SK-N-SH (cell line): ENCODE measurements at regions not wholly inside any gene's neighbourhood (a gene's known extent, or its start where the extent isn't known, plus 50 kb on each side); places are given as distances from the start of the nearest gene placed in this dataset.
A peak's percentile ranks its signal among the peaks of the same experiment; 100 is the strongest.
"Not testable (repeated sequence)": the region's sequence is repeated elsewhere in the genome, so short reads cannot be mapped to it uniquely, and the experiment has no call there.

Experiments used
- CTCF ChIA-PET: fragments of 300-600, 350-600 bp; formaldehyde crosslinking; extraction: SDS; loops from one replicate; lab custom pipeline; 2021; lab: Yijun Ruan, JAX
- POLR2A ChIA-PET: fragments of 350-600 bp; sonication (Branson Sonifier 250); formaldehyde crosslinking; extraction: SDS; loops from one replicate; lab custom pipeline; 2020; ENCODE audit warnings: antibody characterized with exemption, inconsistent platforms; lab: Yijun Ruan, JAX
- DNase-seq: peaks from one replicate; pipeline ENCODE4 v3.0.0; 2012
- H2AFZ ChIP-seq: fragments of 200-600 bp; sonication (generic); 2 replicates; pipeline ENCODE4 v1.8.1; 2016; ENCODE audit warnings: antibody characterized with exemption, mild to moderate bottlenecking, low read depth
- H3F3A ChIP-seq: fragments of 200-600 bp; sonication (generic); replicated peaks from 2 replicates; pipeline ENCODE3; 2016; ENCODE audit warnings: antibody characterized with exemption, mild to moderate bottlenecking; ENCODE audit not compliant: insufficient read depth
- H3K27ac ChIP-seq, 2 experiments: fragments of 200-500 bp in 1 of 2; fragments of 200-600 bp in 1 of 2; sonication (Bioruptor generic) in 1 of 2; sonication (generic), shearing (Covaris generic) in 1 of 2; 2 replicates each; pipeline versions ENCODE4 v1.5.1 to v1.6.1; 2014 to 2016; ENCODE audit warnings: low read depth in 2 of 2, inconsistent platforms in 1 of 2, low read length in 1 of 2, mild to moderate bottlenecking in 1 of 2, mixed read lengths in 1 of 2
- H3K27me3 ChIP-seq: fragments of 200-600 bp; sonication (generic), shearing (Covaris generic); 2 replicates; pipeline ENCODE4 v1.6.1; 2016; ENCODE audit warnings: mixed run types; ENCODE audit not compliant: insufficient read depth
- H3K36me3 ChIP-seq, 2 experiments: fragments of 200-500 bp in 1 of 2; fragments of 200-600 bp in 1 of 2; sonication (Bioruptor generic) in 1 of 2; sonication (generic) in 1 of 2; replicated peaks in 1 of 2; 2 replicates each; pipeline versions ENCODE3 to v1.5.1; 2014 to 2016; ENCODE audit warnings: low read length in 1 of 2, mild to moderate bottlenecking in 1 of 2; ENCODE audit not compliant: insufficient read depth in 2 of 2, control insufficient read depth in 1 of 2
- H3K4me1 ChIP-seq, 2 experiments: fragments of 200-500 bp in 1 of 2; fragments of 200-600 bp in 1 of 2; sonication (Bioruptor generic) in 1 of 2; sonication (generic), shearing (Covaris generic) in 1 of 2; 2 replicates each; pipeline versions ENCODE4 v1.5.1 to v1.6.1; 2014 to 2016; ENCODE audit warnings: low read depth in 1 of 2, low read length in 1 of 2, mixed run types in 1 of 2; ENCODE audit not compliant: insufficient read depth in 2 of 2, control insufficient read depth in 1 of 2
- H3K4me2 ChIP-seq: fragments of 200-600 bp; sonication (generic), shearing (Covaris generic); 2 replicates; pipeline ENCODE4 v1.6.1; 2017; ENCODE audit warnings: mixed run types
- H3K4me3 ChIP-seq, 2 experiments: fragments of 200-500 bp in 1 of 2; fragments of 200-600 bp in 1 of 2; sonication (Bioruptor generic) in 1 of 2; sonication (generic), shearing (Covaris generic) in 1 of 2; 2 replicates each; pipeline versions ENCODE4 v1.5.1 to v1.8.1; 2014 to 2016; ENCODE audit warnings: low read depth in 2 of 2, inconsistent platforms in 1 of 2, low read length in 1 of 2, mild to moderate bottlenecking in 1 of 2, mixed read lengths in 1 of 2, moderate library complexity in 1 of 2
- H3K79me2 ChIP-seq: fragments of 200-600 bp; sonication (generic); 2 replicates; pipeline ENCODE4 v1.8.1; 2017; ENCODE audit warnings: mild to moderate bottlenecking; ENCODE audit not compliant: insufficient read depth
- H3K9ac ChIP-seq: fragments of 200-600 bp; sonication (generic); 2 replicates; pipeline ENCODE4 v1.6.1; 2017; ENCODE audit warnings: mixed run types
- H3K9me2 ChIP-seq: fragments of 200-600 bp; sonication (generic); 2 replicates; pipeline ENCODE4 v1.6.1; 2017; ENCODE audit warnings: mixed run types
- H3K9me3 ChIP-seq: fragments of 200-600 bp; sonication (generic); 2 replicates; pipeline ENCODE4 v1.6.1; 2017; ENCODE audit warnings: mixed run types, mild to moderate bottlenecking, moderate library complexity
- H4K20me1 ChIP-seq: fragments of 200-600 bp; sonication (generic); 2 replicates; pipeline ENCODE4 v1.6.1; 2017; ENCODE audit warnings: mild to moderate bottlenecking, mixed run types; ENCODE audit not compliant: insufficient read depth
- FOSL2 ChIP-seq: IDR thresholded peaks from 2 replicates; pipeline ENCODE4 v1.4.0; 2012; ENCODE audit warnings: low read depth, mild to moderate bottlenecking, moderate library complexity, borderline replicate concordance
- IRF3 ChIP-seq: fragments of 150-350 bp; IDR thresholded peaks from 2 replicates; pipeline ENCODE4 v1.6.1; 2016; ENCODE audit warnings: mild to moderate bottlenecking, low read depth, low read length
- MAX ChIP-seq: IDR thresholded peaks from 2 replicates; pipeline ENCODE4 v1.4.0; 2012; ENCODE audit warnings: low read depth
- NFIC ChIP-seq: IDR thresholded peaks from 2 replicates; pipeline ENCODE4 v1.4.0; 2012; ENCODE audit warnings: borderline replicate concordance
- PBX3 ChIP-seq: IDR thresholded peaks from 2 replicates; pipeline ENCODE4; 2012
- RFX5 ChIP-seq: IDR thresholded peaks from 2 replicates; pipeline ENCODE4 v1.6.1; 2012; ENCODE audit warnings: mild to moderate bottlenecking, improper control_type of control experiment, low read length
- SMC3 ChIP-seq: IDR thresholded peaks from 2 replicates; pipeline ENCODE4 v1.6.1; 2012; ENCODE audit warnings: low read depth, low read length, improper control_type of control experiment
- TAF1 ChIP-seq: IDR thresholded peaks from 2 replicates; pipeline ENCODE4 v1.6.1; 2012; ENCODE audit warnings: low read depth, mild to moderate bottlenecking, low read length, moderate library complexity, borderline replicate concordance
- TCF12 ChIP-seq: IDR thresholded peaks from 2 replicates; pipeline ENCODE4 v1.4.0; 2012
- WGBS: methylation state at CpG from one replicate; pipeline ENCODE4 v1.1.6; 2017; ENCODE audit warnings: low lambda C conversion rate; 5-methylcytosine and 5-hydroxymethylcytosine counted together

- Histone ChIP-seq H3K79me2 (no peaks in the 10 kb centered on the region), H4K20me1 (no peaks in the 10 kb centered on the region), H3K4me2 (no peak overlapping the region), H3K9ac (no peak overlapping the region), H2AFZ (no peak overlapping the region), H3K9me3 (no peaks in the 10 kb centered on the region), H3K4me3 (no peak overlapping the region), H3K9me2 (no peaks in the 10 kb centered on the region), H3K27ac (no peak overlapping the region), H3F3A (no peaks in the 10 kb centered on the region), H3K27me3 (no peaks in the 10 kb centered on the region), H3K4me1 (no peaks in the 10 kb centered on the region), H3K36me3 (no peaks in the 10 kb centered on the region)
- POLR2A ChIA-PET, result no interaction called here
- WGBS, result 75% methylated on average over 2 of the region's 2 CpGs
- no peak for DNase-seq
- TF ChIP-seq TCF12 (no peak), SMC3 (no peak), PBX3 (peak; percentile 28; the same call in 1 of the 2 replicates)
- CTCF ChIA-PET, result interaction anchor here (0.6 kb wide), 1 partner anchor 157 kb away, joined by 3 read pairs; no protein-coding TSS in a partner anchor
Measured at GRCh38 chr9:30932226-30932625, 1452.2 kb upstream of the ACO1 start.

GRCh38 chr9:30935730-30936129, 1448.7 kb upstream of the ACO1 start:
- Histone ChIP-seq H4K20me1 (no peaks in the 10 kb centered on the region), H3K4me2 (no peak overlapping the region), H3K36me3 (no peaks in the 10 kb centered on the region), H3K9me2 (no peaks in the 10 kb centered on the region), H3K9ac (no peak overlapping the region), H3K27me3 (no peaks in the 10 kb centered on the region), H3K79me2 (no peaks in the 10 kb centered on the region), H3K27ac (no peak overlapping the region), H3K4me1 (no peaks in the 10 kb centered on the region), H3F3A (no peaks in the 10 kb centered on the region), H3K4me3 (no peak overlapping the region), H3K9me3 (no peaks in the 10 kb centered on the region), H2AFZ (no peak overlapping the region)
- ChIA-PET CTCF (interaction anchor here (1.8 kb wide), 1 partner anchor 9 kb away, joined by 3 read pairs; no protein-coding TSS in a partner anchor), POLR2A (no interaction called here)
- TF ChIP-seq TAF1, result no peak
- DNase-seq, result no peak

- no peaks in the 10 kb centered on the region for H3K9me3 ChIP-seq
- H3K4me1 ChIP-seq, result no peaks in the 10 kb centered on the region
- no peak overlapping the region for H2AFZ ChIP-seq
- H3K9me2 ChIP-seq, result no peaks in the 10 kb centered on the region
- H3K4me3 ChIP-seq, result no peak overlapping the region
- no peak overlapping the region for H3K9ac ChIP-seq
- no peak for TF ChIP-seq PBX3
- no peak for TF ChIP-seq MAX
- no peak for TF ChIP-seq FOSL2
- TF ChIP-seq IRF3, result no peak
- TF ChIP-seq RFX5, result no peak
- no peak for TF ChIP-seq NFIC
- DNase-seq, result no peak
- H4K20me1 ChIP-seq, result no peaks in the 10 kb centered on the region
- H3K27me3 ChIP-seq, result no peaks in the 10 kb centered on the region
- H3K4me2 ChIP-seq, result no peak overlapping the region
- no peaks in the 10 kb centered on the region for H3F3A ChIP-seq
- H3K79me2 ChIP-seq, result no peaks in the 10 kb centered on the region
- POLR2A ChIA-PET, result no interaction called here
- H3K36me3 ChIP-seq, result no peaks in the 10 kb centered on the region
- no peak overlapping the region for H3K27ac ChIP-seq
- WGBS, result 78% methylated on average over 4 of the region's 4 CpGs
- CTCF ChIA-PET, result no interaction called here
Measured at GRCh38 chr9:30937106-30937505, 1447.3 kb upstream of the ACO1 start.

- CTCF ChIA-PET, POLR2A ChIA-PET: not testable (repeated sequence)
Measured at GRCh38 chr9:30942852-30943251, 1441.6 kb upstream of the ACO1 start.

More at GRCh38 chr9:30942852-30943251, 1441.6 kb upstream of the ACO1 start:
- not testable (repeated sequence) for H3K9me3 ChIP-seq, H2AFZ ChIP-seq, H3K4me3 ChIP-seq, H3K27ac ChIP-seq, DNase-seq, H4K20me1 ChIP-seq, H3K4me1 ChIP-seq, H3F3A ChIP-seq, H3K9me2 ChIP-seq, H3K9ac ChIP-seq, H3K4me2 ChIP-seq, H3K27me3 ChIP-seq, H3K36me3 ChIP-seq, H3K79me2 ChIP-seq
- WGBS, result 87% methylated on average over 2 of the region's 2 CpGs
